ENCODE measurements at regions not wholly inside any gene's neighbourhood (a gene's known extent, or its start where the extent isn't known, plus 50 kb on each side); places are given as distances from the start of the nearest gene placed in this dataset.
A peak's percentile ranks its signal among the peaks of the same experiment; 100 is the strongest.
"Not testable (repeated sequence)": the region's sequence is repeated elsewhere in the genome, so short reads cannot be mapped to it uniquely, and the experiment has no call there.

- no peak for DNase-seq (ENCODE audit: low read depth, low spot score)
Measured at GRCh38 chr5:45057564-45057963, 248.8 kb downstream of the MRPS30 start.

DNA sequence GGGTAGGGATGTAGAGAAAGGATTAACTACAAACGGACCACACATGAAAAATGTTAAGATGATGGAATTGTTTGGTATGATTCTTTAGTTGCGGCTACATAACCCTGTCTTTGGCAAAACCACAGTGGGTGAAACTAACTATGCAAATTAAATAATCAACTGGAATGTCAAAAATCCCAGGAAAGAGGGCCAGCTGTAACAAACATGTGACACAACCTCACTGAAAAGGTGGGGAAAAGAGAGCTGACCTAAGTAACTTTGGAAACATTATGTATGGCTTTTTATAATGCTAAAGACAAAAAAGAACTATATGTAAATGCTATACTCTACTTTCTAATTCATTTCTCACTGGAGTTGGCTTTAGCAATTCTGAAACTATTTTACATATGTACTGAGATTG lies 252.0 kb downstream of the MRPS30 start:
- no peak for DNase-seq (ENCODE audit: low read depth, low spot score)

GRCh38 chr5:45062044-45062443 lies 253.3 kb downstream of the MRPS30 start:
- DNase-seq (ENCODE audit: low read depth, low spot score), result no peak

DNA sequence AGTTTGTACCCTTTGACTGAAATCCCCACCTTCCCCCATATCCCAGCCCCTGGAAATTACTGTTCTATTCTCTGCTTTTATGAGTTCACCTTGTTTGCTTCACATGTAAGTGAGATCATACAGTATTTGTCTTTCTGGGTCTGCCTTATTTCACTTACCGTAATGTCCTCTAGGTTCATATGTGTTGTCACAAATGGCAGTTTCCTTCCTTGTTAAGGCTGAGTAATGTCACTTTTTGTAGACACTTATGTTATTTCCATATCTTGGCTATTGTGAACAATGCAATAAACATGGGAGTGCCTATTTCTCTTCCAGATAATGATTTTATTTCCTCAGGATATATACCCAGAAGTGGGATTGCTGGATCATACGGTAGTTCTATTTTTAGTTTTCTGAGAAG lies 272.3 kb downstream of the MRPS30 start:
- DNase-seq (ENCODE audit: low read depth, low spot score), result no peak

DNA sequence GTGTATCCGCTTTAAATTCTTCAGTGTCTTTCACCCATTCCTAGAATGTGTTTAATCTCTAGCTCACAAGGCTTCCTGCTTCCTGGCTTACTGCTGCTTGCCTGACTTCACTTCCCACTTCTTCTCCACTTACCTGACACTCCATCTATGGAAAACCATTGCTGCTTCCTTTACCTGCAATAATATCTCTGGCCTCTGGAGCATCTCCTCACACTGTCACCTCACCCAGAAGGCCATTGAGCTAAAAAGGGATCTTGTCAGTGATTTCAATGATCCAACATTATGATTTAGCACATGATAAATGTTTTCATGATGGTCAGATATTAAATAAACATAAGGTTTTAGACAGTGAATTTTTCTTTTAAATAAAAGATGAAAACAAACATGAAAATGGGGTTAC lies 281.1 kb downstream of the MRPS30 start:
- no peak for DNase-seq (ENCODE audit: low read depth, low spot score)

GRCh38 chr5:45093377-45093776 lies 284.6 kb downstream of the MRPS30 start:
- DNase-seq (ENCODE audit: low read depth, low spot score), result no peak

GRCh38 chr5:45094876-45095440 lies 286.2 kb downstream of the MRPS30 start:
- DNase-seq (ENCODE audit: low read depth, low spot score), result no peak

GRCh38 chr5:45098483-45098882 lies 289.7 kb downstream of the MRPS30 start:
- DNase-seq (ENCODE audit: low read depth, low spot score), result no peak

DNA sequence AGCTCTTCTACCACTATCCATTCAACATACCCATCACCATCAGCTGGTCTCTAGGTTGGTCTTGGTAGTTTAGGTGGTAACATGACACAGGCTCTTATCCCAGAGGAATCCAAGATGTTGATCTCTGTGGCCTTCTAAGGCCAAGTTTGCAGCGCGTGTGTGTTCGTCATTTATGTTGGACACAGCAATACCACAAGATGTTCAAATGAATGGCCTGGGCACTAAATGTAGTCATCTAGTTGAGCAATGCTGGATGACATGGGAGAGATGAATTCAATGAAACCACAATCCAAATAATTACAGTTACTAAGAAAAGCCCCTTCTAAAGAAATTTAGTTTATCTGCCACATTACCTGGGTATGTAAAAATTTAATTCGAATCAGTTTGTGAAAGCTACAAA lies 292.4 kb downstream of the MRPS30 start:
- DNase-seq (ENCODE audit: low read depth, low spot score), result no peak

- no peak for DNase-seq (ENCODE audit: low read depth, low spot score)
Measured at GRCh38 chr5:45105491-45105994, 296.8 kb downstream of the MRPS30 start.

DNA sequence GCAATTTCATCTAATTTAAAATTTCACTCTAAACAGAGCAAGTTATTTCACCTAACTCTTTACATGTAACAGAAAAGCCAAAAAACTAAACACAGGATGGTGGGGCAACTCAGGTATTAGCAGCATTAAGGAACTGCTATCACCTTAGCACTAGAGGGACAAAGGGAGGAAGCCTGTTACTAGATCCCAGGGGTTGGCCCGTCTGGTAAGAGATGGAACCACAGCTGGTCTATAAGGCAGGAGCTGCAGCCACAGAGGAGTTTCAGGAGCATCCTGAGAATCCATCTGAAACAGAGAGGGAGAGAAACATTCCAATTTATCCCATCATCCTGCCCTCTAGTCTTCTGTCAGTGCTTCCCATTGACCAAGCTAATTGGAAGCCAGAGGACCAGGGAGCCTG lies 300.3 kb downstream of the MRPS30 start:
- peak; percentile 3 for DNase-seq (ENCODE audit: low read depth, low spot score)

GRCh38 chr5:45109636-45110035 lies 300.9 kb downstream of the MRPS30 start:
- DNase-seq (ENCODE audit: low read depth, low spot score), result peak; percentile 39

DNA sequence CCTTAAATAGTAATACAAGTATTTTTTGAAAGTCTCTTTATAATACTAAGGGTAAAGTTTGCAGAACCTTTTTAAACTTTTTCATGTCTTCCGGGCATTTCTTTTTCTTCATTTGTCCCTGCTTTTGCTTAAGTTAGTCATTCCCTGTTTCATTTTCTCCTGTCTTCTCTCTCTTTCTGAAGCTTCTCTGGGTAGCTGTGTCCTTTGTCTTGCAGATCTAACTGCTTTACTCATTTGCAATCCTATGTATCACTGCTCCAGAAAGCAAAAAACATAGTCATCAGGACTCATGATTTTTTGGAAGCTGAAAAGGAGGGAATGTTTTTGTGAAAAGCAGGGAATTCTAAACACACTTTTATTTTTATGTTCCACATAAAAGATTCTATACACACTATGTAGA lies 301.7 kb downstream of the MRPS30 start:
- DNase-seq (ENCODE audit: low read depth, low spot score), result peak; percentile 13

DNA sequence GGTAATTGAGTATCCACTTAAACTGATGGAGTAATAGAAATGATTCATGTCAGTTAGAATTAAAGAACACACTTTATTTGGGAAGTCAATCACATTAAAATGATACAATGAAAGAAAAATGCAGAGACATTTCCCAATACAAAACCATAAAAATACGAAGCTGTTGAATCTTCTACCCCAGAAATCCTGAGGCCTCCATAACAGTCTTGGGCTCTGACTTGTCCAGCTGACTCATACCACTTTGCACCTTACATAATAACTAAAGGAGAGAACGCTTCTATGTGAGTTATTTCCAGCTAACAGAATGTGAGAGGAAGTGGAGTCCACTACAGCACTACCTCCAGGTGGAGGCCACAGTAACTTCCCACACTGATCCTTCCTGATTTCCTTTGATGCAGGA lies 305.0 kb downstream of the MRPS30 start:
- DNase-seq (ENCODE audit: low read depth, low spot score), result no peak

- DNase-seq (ENCODE audit: low read depth, low spot score), result no peak
Measured at GRCh38 chr5:45132972-45133371, 324.2 kb downstream of the MRPS30 start.

GRCh38 chr5:45162974-45163373 lies 354.2 kb downstream of the MRPS30 start:
- DNase-seq (ENCODE audit: low read depth, low spot score), result no peak

DNA sequence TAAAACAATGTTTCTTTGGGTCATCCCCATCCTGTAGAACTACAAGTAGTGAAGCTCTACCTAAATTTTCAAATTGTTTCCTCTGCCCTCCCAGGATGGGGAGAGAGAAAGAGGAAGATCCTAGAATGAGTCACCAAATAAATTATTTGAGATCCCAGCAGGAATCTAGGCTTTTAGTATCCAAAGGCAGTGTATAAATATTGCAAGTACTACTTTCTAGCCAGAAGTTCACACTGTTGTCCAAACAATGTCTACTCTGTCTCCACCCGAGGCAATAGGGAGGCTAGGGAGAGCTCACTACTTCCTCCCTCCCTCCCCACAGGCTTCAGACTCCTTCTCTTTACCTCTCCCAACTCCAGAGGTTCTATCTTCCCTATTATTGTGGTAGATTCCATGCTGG lies 362.8 kb downstream of the MRPS30 start:
- no peak for DNase-seq (ENCODE audit: low read depth, low spot score)

DNA sequence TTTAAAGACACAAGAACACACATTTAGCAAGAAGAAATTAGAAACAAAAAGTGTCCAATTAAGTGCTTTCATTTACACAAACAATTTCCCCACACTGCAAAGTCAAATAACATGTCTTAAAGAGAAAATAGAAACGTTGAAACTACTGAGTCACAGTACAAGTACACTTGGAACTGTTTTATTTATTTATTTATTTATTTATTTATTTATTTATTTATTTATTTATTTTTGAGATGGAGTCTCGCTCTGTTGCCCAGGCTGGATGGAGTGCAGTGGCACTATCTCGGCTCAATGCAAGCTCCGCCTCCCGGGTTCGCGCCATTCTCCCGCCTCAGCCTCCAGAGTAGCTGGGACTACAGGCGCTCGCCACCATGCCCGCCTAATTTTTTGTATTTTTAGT lies 363.9 kb downstream of the MRPS30 start:
- not testable (repeated sequence) for DNase-seq (ENCODE audit: low read depth, low spot score)

- DNase-seq (ENCODE audit: low read depth, low spot score), result no peak
Measured at GRCh38 chr5:45179686-45180085, 370.9 kb downstream of the MRPS30 start.

- DNase-seq (ENCODE audit: low read depth, low spot score), result no peak
Measured at GRCh38 chr5:45189042-45189441, 380.3 kb downstream of the MRPS30 start.

- DNase-seq (ENCODE audit: low read depth, low spot score), result no peak
Measured at GRCh38 chr5:45189481-45189880, 380.7 kb downstream of the MRPS30 start.

GRCh38 chr5:45195026-45195425 lies 386.3 kb downstream of the MRPS30 start:
- no peak for DNase-seq (ENCODE audit: low read depth, low spot score)
